Stimulated activated effector memory CD8-positive, alpha-beta T cell treated with anti-CD3 and anti-CD28 coated beads, Interleukin-12 subunit alpha, Interleukin-12 subunit beta, amount 100 ng/mL, for 72 hours (primary cell): ENCODE measurements at regions not wholly inside any gene's neighbourhood (a gene's known extent, or its start where the extent isn't known, plus 50 kb on each side); places are given as distances from the start of the nearest gene placed in this dataset.
"Not testable (repeated sequence)": the region's sequence is repeated elsewhere in the genome, so short reads cannot be mapped to it uniquely, and the experiment has no call there.

Experiments
- ATAC-seq: fragments of 150-1000 bp; cut with Tn5 transposase; 2 replicates; pipeline ENCODE4 v1.10.0; 2021
- DNase-seq, 2 donors: peaks; one replicate each; pipeline ENCODE4 v3.0.0; 2021 to 2022; ENCODE audit warnings: low spot score in 2 of 2
- H3K27ac Mint-ChIP-seq: one replicate; pipeline ENCODE4 v1.8.0; 2022; ENCODE audit warnings: mild to moderate bottlenecking, mixed read lengths
- H3K36me3 Mint-ChIP-seq: one replicate; pipeline ENCODE4 v1.8.0; 2022; ENCODE audit warnings: mild to moderate bottlenecking, mixed read lengths
- H3K4me1 Mint-ChIP-seq: one replicate; pipeline ENCODE4 v1.8.0; 2022; ENCODE audit warnings: mixed read lengths
- H3K4me3 Mint-ChIP-seq: one replicate; pipeline ENCODE4 v1.8.0; 2022; ENCODE audit warnings: mild to moderate bottlenecking, mixed read lengths
- H3K9me3 Mint-ChIP-seq: one replicate; pipeline ENCODE4 v1.8.0; 2022; ENCODE audit warnings: mixed read lengths

GRCh38 chr18:76307293-76307690 is 187.8 kb downstream of the ZNF516 start:
- no peaks in the 10 kb centered on the region for H3K4me1 Mint-ChIP-seq
- H3K4me3 Mint-ChIP-seq = no peak overlapping the region
- DNase-seq (no peak), ATAC-seq (no peak)
- no peaks in the 10 kb centered on the region for H3K36me3 Mint-ChIP-seq
- H3K27ac Mint-ChIP-seq = no peak overlapping the region
- no peaks in the 10 kb centered on the region for H3K9me3 Mint-ChIP-seq

- no peak overlapping the region for H3K27ac Mint-ChIP-seq
- no peak for DNase-seq
- H3K36me3 Mint-ChIP-seq = no peaks in the 10 kb centered on the region
- no peak for ATAC-seq
- H3K9me3 Mint-ChIP-seq = no peaks in the 10 kb centered on the region
- H3K4me3 Mint-ChIP-seq = no peak overlapping the region
- H3K4me1 Mint-ChIP-seq = no peaks in the 10 kb centered on the region
Observed at GRCh38 chr18:76306685-76307292, 188.3 kb downstream of the ZNF516 start.

- H3K4me3 Mint-ChIP-seq = no peak overlapping the region
- ATAC-seq (no peak), DNase-seq (no peak)
- H3K9me3 Mint-ChIP-seq = peaks cover 15% of the 10 kb centered on the region
- H3K4me1 Mint-ChIP-seq = no peaks in the 10 kb centered on the region
- no peaks in the 10 kb centered on the region for H3K36me3 Mint-ChIP-seq
- H3K27ac Mint-ChIP-seq = no peak overlapping the region
Observed at GRCh38 chr18:76285866-76286265, 209.2 kb downstream of the ZNF516 start.

- H3K4me3 Mint-ChIP-seq = no peak overlapping the region
- H3K27ac Mint-ChIP-seq = no peak overlapping the region
- no peak for DNase-seq
- H3K4me1 Mint-ChIP-seq = no peaks in the 10 kb centered on the region
- ATAC-seq = no peak
- H3K9me3 Mint-ChIP-seq = peaks cover 5% of the 10 kb centered on the region
- H3K36me3 Mint-ChIP-seq = no peaks in the 10 kb centered on the region
Observed at GRCh38 chr18:76281565-76281964, 213.5 kb downstream of the ZNF516 start.

- ATAC-seq = no peak
- Mint-ChIP-seq H3K27ac (no peak overlapping the region), H3K9me3 (peaks cover 5% of the 10 kb centered on the region), H3K36me3 (no peaks in the 10 kb centered on the region), H3K4me1 (no peaks in the 10 kb centered on the region), H3K4me3 (no peak overlapping the region)
- DNase-seq = no peak
Observed at GRCh38 chr18:76277801-76278200, 217.2 kb downstream of the ZNF516 start.

- Mint-ChIP-seq H3K4me1 (no peaks in the 10 kb centered on the region), H3K9me3 (no peaks in the 10 kb centered on the region), H3K36me3 (no peaks in the 10 kb centered on the region), H3K4me3 (no peak overlapping the region), H3K27ac (no peak overlapping the region)
- ATAC-seq (peak; percentile 8), DNase-seq (no peak)
Observed at GRCh38 chr18:76275727-76276313, 219.2 kb downstream of the ZNF516 start.

- no peak overlapping the region for H3K4me3 Mint-ChIP-seq
Observed at GRCh38 chr18:76274468-76275289, 220.4 kb downstream of the ZNF516 start.

GRCh38 chr18:76273956-76274355 is 221.1 kb downstream of the ZNF516 start:
- no peaks in the 10 kb centered on the region for H3K36me3 Mint-ChIP-seq
- no peaks in the 10 kb centered on the region for H3K4me1 Mint-ChIP-seq
- H3K27ac Mint-ChIP-seq = no peak overlapping the region
- no peak overlapping the region for H3K4me3 Mint-ChIP-seq
- H3K9me3 Mint-ChIP-seq = no peaks in the 10 kb centered on the region
- ATAC-seq (no peak), DNase-seq (no peak)

More at GRCh38 chr18:76274468-76275289, 220.4 kb downstream of the ZNF516 start:
- DNase-seq (no peak), ATAC-seq (peak; percentile 47)
- Mint-ChIP-seq H3K36me3 (no peaks in the 10 kb centered on the region), H3K27ac (no peak overlapping the region), H3K9me3 (no peaks in the 10 kb centered on the region), H3K4me1 (no peaks in the 10 kb centered on the region)

GRCh38 chr18:76273036-76273545 is 222.0 kb downstream of the ZNF516 start:
- Mint-ChIP-seq H3K27ac (no peak overlapping the region), H3K9me3 (no peaks in the 10 kb centered on the region), H3K4me3 (no peak overlapping the region), H3K36me3 (no peaks in the 10 kb centered on the region), H3K4me1 (no peaks in the 10 kb centered on the region)
- ATAC-seq (no peak), DNase-seq (no peak)

GRCh38 chr18:76267423-76267822 is 227.6 kb downstream of the ZNF516 start:
- not testable (repeated sequence) for DNase-seq, H3K9me3 Mint-ChIP-seq, H3K27ac Mint-ChIP-seq, H3K36me3 Mint-ChIP-seq, H3K4me3 Mint-ChIP-seq, H3K4me1 Mint-ChIP-seq, ATAC-seq

- Mint-ChIP-seq H3K4me3 (no peak overlapping the region), H3K27ac (no peak overlapping the region)
Observed at GRCh38 chr18:76266236-76266991, 228.6 kb downstream of the ZNF516 start.

GRCh38 chr18:76265497-76266235 is 229.4 kb downstream of the ZNF516 start:
- H3K36me3 Mint-ChIP-seq = no peaks in the 10 kb centered on the region
- H3K4me3 Mint-ChIP-seq = no peak overlapping the region
- no peak for ATAC-seq
- no peaks in the 10 kb centered on the region for H3K4me1 Mint-ChIP-seq
- H3K27ac Mint-ChIP-seq = no peak overlapping the region
- DNase-seq = no peak
- no peaks in the 10 kb centered on the region for H3K9me3 Mint-ChIP-seq

More at GRCh38 chr18:76266236-76266991, 228.6 kb downstream of the ZNF516 start:
- Mint-ChIP-seq H3K4me1 (no peaks in the 10 kb centered on the region), H3K9me3 (no peaks in the 10 kb centered on the region), H3K36me3 (no peaks in the 10 kb centered on the region)
- ATAC-seq (no peak), DNase-seq (no peak)

GRCh38 chr18:76264876-76265250 is 230.2 kb downstream of the ZNF516 start:
- no peak overlapping the region for H3K4me3 Mint-ChIP-seq
- no peaks in the 10 kb centered on the region for H3K36me3 Mint-ChIP-seq
- ATAC-seq (no peak), DNase-seq (no peak)
- H3K27ac Mint-ChIP-seq = no peak overlapping the region
- H3K4me1 Mint-ChIP-seq = no peaks in the 10 kb centered on the region
- no peaks in the 10 kb centered on the region for H3K9me3 Mint-ChIP-seq

- ATAC-seq (no peak), DNase-seq (no peak)
- Mint-ChIP-seq H3K4me3 (no peak overlapping the region), H3K36me3 (no peaks in the 10 kb centered on the region), H3K27ac (no peak overlapping the region), H3K4me1 (no peaks in the 10 kb centered on the region), H3K9me3 (no peaks in the 10 kb centered on the region)
Observed at GRCh38 chr18:76264198-76264875, 230.7 kb downstream of the ZNF516 start.
